PC-9 (cell line): ENCODE measurements at regions not wholly inside any gene's neighbourhood (a gene's known extent, or its start where the extent isn't known, plus 50 kb on each side); places are given as distances from the start of the nearest gene placed in this dataset.

ENCODE experiments used
- BruUV-seq: library from RNA; stranded (reverse); fragments of 400-500 nt; replicated peaks from 2 replicates; lab custom pipeline; 2021; lab: Mats Ljungman, UMichigan
- CTCF ChIA-PET: fragments of 300-600 bp; sonication (Branson Sonifier 250); formaldehyde crosslinking; loops from one replicate; lab custom pipeline; 2022; ENCODE audit warnings: antibody characterized with exemption; lab: Charles Lee
- POLR2A ChIA-PET: fragments of 300-600 bp; sonication (Branson Sonifier 250); formaldehyde crosslinking; loops from one replicate; lab custom pipeline; 2022; ENCODE audit warnings: antibody characterized with exemption; ENCODE audit not compliant: unreplicated experiment; lab: Charles Lee
- DNase-seq, 2 experiments: peaks; one replicate each; pipeline versions ENCODE4 v3.0.0 to v3.0.0-alpha.2; 2015 to 2022; ENCODE audit warnings: mixed read lengths in 1 of 2
- H2AFZ ChIP-seq: fragments of 200-600 bp; sonication (generic); 2 replicates; pipeline ENCODE4 v1.8.1; 2017; ENCODE audit warnings: antibody characterized with exemption
- H3F3A ChIP-seq: fragments of 200-600 bp; sonication (generic); 2 replicates; pipeline ENCODE4 v1.8.1; 2017; ENCODE audit warnings: antibody characterized with exemption, mild to moderate bottlenecking, low read depth; ENCODE audit not compliant: insufficient read depth
- H3K27ac ChIP-seq: fragments of 200-600 bp; sonication (generic); 2 replicates; pipeline ENCODE4 v1.6.1; 2016; ENCODE audit warnings: mixed run types
- H3K27me3 ChIP-seq: fragments of 200-600 bp; sonication (generic); 2 replicates; pipeline ENCODE4 v1.6.1; 2016; ENCODE audit warnings: low read depth, mixed run types; ENCODE audit not compliant: insufficient read depth
- H3K36me3 ChIP-seq: fragments of 200-600 bp; sonication (generic); 2 replicates; pipeline ENCODE4 v1.6.1; 2016; ENCODE audit warnings: low read depth, mixed run types
- H3K4me1 ChIP-seq: fragments of 200-600 bp; sonication (generic); replicated peaks from 2 replicates; pipeline ENCODE4 v1.6.1; 2016; ENCODE audit warnings: mixed run types; ENCODE audit not compliant: insufficient read depth
- H3K4me2 ChIP-seq: fragments of 200-600 bp; sonication (generic); 2 replicates; pipeline ENCODE4 v1.6.1; 2017; ENCODE audit warnings: mixed run types
- H3K4me3 ChIP-seq: fragments of 200-600 bp; sonication (generic); 2 replicates; pipeline ENCODE4 v1.6.1; 2016; ENCODE audit warnings: mixed run types
- H3K79me2 ChIP-seq: fragments of 200-600 bp; sonication (generic); 2 replicates; pipeline ENCODE4 v1.6.1; 2017; ENCODE audit warnings: low read depth, mixed run types
- H3K9me2 ChIP-seq: fragments of 200-600 bp; sonication (generic); 2 replicates; pipeline ENCODE4 v1.8.1; 2017; ENCODE audit warnings: mild to moderate bottlenecking; ENCODE audit not compliant: insufficient read depth
- H3K9me3 ChIP-seq: fragments of 200-600 bp; sonication (generic); 2 replicates; pipeline ENCODE4 v1.8.1; 2016; ENCODE audit warnings: low read depth; ENCODE audit not compliant: insufficient read depth
- H4K20me1 ChIP-seq: fragments of 200-600 bp; sonication (generic); 2 replicates; pipeline ENCODE4 v1.8.1; 2017; ENCODE audit not compliant: insufficient read depth
- CTCF ChIP-seq: fragments of 200-600 bp; sonication (generic); conservative IDR thresholded peaks from 2 replicates; pipeline ENCODE4 v1.6.1; 2017; ENCODE audit warnings: mixed run types, antibody characterized with exemption, mild to moderate bottlenecking, moderate library complexity
- EZH2 ChIP-seq: fragments of 200-600 bp; sonication (generic); IDR thresholded peaks from 2 replicates; pipeline ENCODE4 v1.8.0; 2017; ENCODE audit warnings: antibody characterized with exemption, low read depth
- intact Hi-C: fragments of 100-400 bp; cut with micrococcal nuclease; formaldehyde crosslinking; loops from one replicate; pipeline ENCODE4 v1.10.0; 2022; ENCODE audit not compliant: unreplicated experiment

- H3K36me3 ChIP-seq, result no peaks in the 10 kb centered on the region
- H4K20me1 ChIP-seq, result no peaks in the 10 kb centered on the region
- no peak overlapping the region for H2AFZ ChIP-seq
- ChIA-PET POLR2A (no interaction called here), CTCF (no interaction called here)
- DNase-seq, result no peak
- H3K27ac ChIP-seq, result no peak overlapping the region
- BruUV-seq, result no TSS peak
- H3K79me2 ChIP-seq, result no peaks in the 10 kb centered on the region
- H3K4me2 ChIP-seq, result no peak overlapping the region
- TF ChIP-seq EZH2, result no peak
- no peak for TF ChIP-seq CTCF
- no peaks in the 10 kb centered on the region for H3K27me3 ChIP-seq
- H3K9me2 ChIP-seq, result no peaks in the 10 kb centered on the region
- no peak overlapping the region for H3K4me3 ChIP-seq
- peaks cover 12% of the 10 kb centered on the region for H3K4me1 ChIP-seq
- H3K9me3 ChIP-seq, result no peaks in the 10 kb centered on the region
- intact Hi-C loops, result no loop called here
- H3F3A ChIP-seq, result no peaks in the 10 kb centered on the region
These were observed 95.8 kb upstream of the SPRED2 start for GRCh38 chr2:65528241-65528574.

GRCh38 chr2:65527451-65528240, 95.2 kb upstream of the SPRED2 start:
- Histone ChIP-seq H3K4me2 (no peak overlapping the region), H3F3A (no peaks in the 10 kb centered on the region)

GRCh38 chr2:65525616-65526231, 93.3 kb upstream of the SPRED2 start:
- no peak for DNase-seq
- no peak for TF ChIP-seq CTCF
- no peak for TF ChIP-seq EZH2
- peaks cover 12% of the 10 kb centered on the region for H3K4me1 ChIP-seq
- H3F3A ChIP-seq, result no peaks in the 10 kb centered on the region
- no peaks in the 10 kb centered on the region for H3K36me3 ChIP-seq
- intact Hi-C loops, result no loop called here
- H3K27ac ChIP-seq, result no peak overlapping the region
- H3K4me2 ChIP-seq, result no peak overlapping the region
- no peak overlapping the region for H2AFZ ChIP-seq
- no peaks in the 10 kb centered on the region for H3K9me3 ChIP-seq
- POLR2A ChIA-PET, result interaction anchor here (0.7 kb wide), 2 partner anchors 80 to 191 kb away, joined by 3 to 6 read pairs; no protein-coding TSS in a partner anchor
- H3K9me2 ChIP-seq, result no peaks in the 10 kb centered on the region
- no peak overlapping the region for H3K4me3 ChIP-seq
- H3K27me3 ChIP-seq, result no peaks in the 10 kb centered on the region
- no peaks in the 10 kb centered on the region for H4K20me1 ChIP-seq
- BruUV-seq, result no TSS peak
- CTCF ChIA-PET, result no interaction called here
- no peaks in the 10 kb centered on the region for H3K79me2 ChIP-seq

More at GRCh38 chr2:65527451-65528240, 95.2 kb upstream of the SPRED2 start:
- DNase-seq, result no peak
- H2AFZ ChIP-seq, result no peak overlapping the region
- no peaks in the 10 kb centered on the region for H3K9me3 ChIP-seq
- ChIA-PET CTCF (no interaction called here), POLR2A (interaction anchor here (0.7 kb wide), 1 partner anchor 30 kb away, joined by 5 read pairs; no protein-coding TSS in a partner anchor)
- intact Hi-C loops, result no loop called here
- H3K27me3 ChIP-seq, result no peaks in the 10 kb centered on the region
- H4K20me1 ChIP-seq, result no peaks in the 10 kb centered on the region
- TF ChIP-seq CTCF (no peak), EZH2 (no peak)
- no peaks in the 10 kb centered on the region for H3K36me3 ChIP-seq
- no TSS peak for BruUV-seq
- no peak overlapping the region for H3K27ac ChIP-seq
- no peaks in the 10 kb centered on the region for H3K9me2 ChIP-seq
- H3K4me1 ChIP-seq, result peaks cover 12% of the 10 kb centered on the region
- H3K4me3 ChIP-seq, result no peak overlapping the region
- no peaks in the 10 kb centered on the region for H3K79me2 ChIP-seq
